GM18498 (cell line): ENCODE measurements at regions not wholly inside any gene's neighbourhood (a gene's known extent, or its start where the extent isn't known, plus 50 kb on each side); places are given as distances from the start of the nearest gene placed in this dataset.
"Not testable (repeated sequence)": the region's sequence is repeated elsewhere in the genome, so short reads cannot be mapped to it uniquely, and the experiment has no call there.

Experiments used
- ATAC-seq: cut with Tn5 transposase; IDR thresholded peaks from one replicate; pipeline ENCODE4 v1.9.1; 2021; ENCODE audit warnings: mild to moderate bottlenecking, moderate library complexity; ENCODE audit not compliant: unreplicated experiment

DNA sequence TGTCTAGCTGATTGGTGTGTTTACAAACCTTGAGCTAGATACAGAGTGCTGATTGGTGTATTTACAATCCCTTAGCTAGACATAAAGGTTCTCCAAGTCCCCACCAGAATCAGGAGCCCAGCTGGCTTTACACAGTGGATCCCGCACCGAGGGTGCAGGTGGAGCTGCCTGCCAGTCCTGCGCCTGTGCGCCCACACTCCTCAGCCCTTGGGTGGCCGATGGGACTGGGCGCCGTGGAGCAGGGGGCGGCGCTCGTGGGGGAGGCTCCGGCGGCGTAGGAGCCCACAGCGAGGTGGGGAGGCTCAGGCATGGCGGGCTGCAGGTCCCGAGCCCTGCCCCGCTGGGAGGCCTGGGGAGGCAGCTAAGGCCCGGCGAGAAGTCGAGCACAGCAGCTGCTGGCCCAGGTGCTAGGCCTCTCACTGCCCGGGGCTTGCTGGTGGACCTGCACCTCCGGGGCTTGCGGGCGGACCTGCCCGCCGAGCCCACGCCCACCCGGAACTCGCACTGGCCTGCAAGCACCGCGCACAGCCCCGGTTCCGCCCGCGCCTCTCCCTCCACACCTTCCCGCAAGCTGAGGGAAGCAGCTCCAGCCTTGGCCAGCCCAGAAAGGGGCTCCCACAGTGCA, 51.0 kb upstream of the CDYL start:
- not testable (repeated sequence) for ATAC-seq

DNA sequence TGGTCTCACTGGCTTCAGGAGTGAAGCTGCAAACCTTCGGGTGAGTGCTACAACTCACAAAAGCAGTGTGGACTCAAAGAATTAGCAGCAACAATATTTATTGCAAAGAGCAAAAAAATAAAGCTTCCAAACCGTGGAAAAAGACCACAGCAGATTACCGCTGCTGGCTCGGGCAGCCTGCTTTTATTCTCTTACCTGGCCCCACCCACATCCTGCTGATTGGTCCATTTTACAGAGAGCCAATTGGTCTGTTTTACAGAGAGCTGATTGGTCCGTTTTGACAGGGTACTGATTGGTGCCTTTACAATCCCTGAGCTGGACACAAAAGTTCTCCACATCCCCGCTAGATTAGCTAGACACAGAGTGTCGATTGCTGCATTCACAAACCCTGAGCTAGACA, 51.5 kb upstream of the CDYL start:
- ATAC-seq, result not testable (repeated sequence)

DNA sequence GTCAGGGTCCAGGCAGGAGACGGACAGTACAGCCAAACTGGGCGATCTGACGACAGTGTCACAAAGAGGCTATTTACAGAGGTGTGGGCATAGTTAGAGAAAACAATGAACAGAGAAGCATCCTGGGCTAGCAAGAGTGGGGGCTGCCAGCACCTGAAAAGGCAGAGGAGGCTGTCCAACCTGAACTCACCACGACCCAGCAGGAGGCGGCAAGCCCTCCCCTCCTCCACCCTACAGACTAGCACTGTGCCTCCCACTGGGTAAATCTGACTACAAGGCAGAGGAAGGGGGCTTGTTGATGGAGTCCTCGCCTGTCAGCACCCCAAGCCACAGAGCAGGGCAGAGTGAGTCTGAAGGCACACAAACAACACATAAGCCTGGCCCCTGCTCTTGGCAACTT, 52.8 kb upstream of the CDYL start:
- ATAC-seq, result no peak

DNA sequence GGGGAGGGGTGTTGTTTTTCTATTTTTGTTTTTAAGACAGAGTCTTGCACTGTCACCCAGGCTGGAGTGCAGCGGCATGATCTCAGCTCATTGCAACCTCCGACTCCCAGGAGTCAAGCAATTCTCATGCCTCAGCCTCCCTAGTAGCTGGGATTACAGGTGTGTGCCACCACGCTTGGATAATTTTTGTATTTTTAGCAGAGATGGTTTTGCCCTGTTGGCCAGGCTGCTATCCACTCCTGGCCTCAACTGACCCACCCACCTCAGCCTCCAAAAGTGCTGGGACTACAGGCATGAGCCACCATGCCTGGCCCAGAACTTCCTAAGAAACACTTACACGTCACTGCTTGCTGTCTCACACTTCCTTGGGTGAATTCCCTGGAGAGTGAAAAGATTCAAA, 54.8 kb upstream of the CDYL start:
- not testable (repeated sequence) for ATAC-seq

DNA sequence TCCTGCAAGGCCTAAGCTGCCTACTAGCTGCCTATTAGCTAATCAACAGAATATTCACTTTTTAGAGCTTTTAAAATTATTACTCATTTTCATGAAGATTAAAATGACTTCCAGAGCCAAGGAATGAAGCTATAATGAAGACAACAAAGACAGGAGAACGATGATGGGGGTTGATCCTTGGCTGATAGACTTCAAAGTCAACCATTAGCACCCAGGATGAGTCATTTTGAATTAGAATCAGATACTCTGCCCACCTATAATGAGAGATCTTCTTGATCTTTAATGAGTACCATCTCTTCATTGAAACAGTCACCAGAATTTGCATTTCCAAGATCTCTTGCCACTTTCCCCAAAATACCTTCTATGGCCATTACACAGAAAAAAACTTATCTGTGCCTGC, 56.7 kb upstream of the CDYL start:
- no peak for ATAC-seq

DNA sequence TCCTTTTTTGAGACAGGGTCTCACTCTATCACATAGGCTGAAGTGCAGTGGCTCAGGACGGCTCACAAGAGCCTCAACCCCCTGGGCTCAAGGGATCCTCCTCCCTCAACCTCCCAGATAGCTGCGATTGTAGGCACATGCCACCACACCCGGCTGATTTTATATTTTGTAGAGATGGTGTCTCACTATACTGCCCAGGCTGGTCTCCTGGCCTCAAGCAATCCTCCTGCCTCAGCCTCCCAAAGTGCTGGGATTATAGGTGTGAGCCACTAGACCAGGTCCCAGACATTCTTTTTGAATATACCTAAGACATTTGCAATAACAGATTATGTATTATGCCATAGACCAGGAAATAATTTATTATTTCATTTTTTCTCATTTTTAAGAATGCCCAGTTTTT, 58.3 kb upstream of the CDYL start:
- ATAC-seq, result no peak

DNA sequence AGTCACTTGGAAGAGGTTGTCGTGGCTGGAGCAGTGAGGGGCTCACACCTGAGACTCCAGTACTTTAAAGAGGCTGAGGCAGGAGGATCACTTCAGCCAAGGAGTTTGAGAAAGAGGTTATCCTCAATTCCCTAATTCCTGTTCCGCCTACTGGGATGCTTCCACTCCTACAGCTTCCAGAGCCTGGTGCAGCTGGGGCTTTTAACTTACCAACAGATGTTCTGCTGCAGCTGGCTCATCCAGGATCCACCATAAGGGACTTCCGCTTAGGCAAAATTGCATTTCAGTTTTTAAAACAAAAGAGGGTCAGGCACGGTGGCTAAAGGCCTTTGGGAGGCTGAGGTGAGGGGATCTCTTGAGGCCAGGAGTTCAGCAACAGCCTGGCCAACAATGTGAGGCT, 59.1 kb upstream of the CDYL start:
- no peak for ATAC-seq

DNA sequence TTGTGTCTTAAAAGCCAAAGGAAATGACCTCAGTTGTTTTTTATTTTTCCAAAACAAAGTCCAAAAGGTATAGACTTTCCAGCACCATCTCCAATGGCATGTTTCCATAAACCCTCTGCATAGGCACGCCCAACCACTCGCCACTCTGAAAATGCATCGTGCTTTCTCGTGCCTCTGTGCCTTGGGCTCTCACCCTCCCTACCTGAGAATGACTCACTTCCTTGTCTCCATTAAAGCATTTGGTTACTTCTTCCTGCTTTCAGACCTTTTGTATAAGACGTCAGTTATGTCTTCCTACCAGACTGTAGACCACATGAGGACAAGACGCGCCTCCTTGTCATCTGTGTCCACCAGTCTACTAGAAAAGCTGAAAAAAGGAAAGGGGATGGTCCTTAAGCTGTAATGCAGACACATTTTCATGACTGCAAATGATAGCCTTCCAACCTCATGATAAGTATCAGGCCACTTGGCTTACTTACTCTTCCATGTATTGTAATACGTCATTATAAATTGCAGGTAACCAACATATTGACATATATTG, 61.2 kb upstream of the CDYL start:
- no peak for ATAC-seq

DNA sequence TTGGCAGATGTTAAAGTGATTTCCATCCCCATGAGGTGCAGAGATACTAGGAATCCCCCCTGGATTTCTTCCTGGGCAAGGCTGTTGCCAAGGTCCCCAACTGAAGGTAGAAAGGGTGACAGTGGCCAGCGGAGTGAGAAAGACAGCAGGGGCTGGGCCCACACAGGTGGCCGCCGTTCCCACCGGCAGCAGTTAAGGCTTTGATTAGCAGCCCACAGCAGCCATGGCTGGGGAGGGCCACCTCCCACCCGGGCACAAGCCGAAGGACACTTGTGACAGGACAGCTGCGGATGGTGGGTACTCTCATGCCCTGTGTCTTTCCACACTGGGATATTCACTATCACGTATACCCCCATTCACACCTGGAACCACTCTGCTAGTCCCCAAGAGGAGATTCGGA, 63.9 kb upstream of the CDYL start:
- ATAC-seq, result no peak

DNA sequence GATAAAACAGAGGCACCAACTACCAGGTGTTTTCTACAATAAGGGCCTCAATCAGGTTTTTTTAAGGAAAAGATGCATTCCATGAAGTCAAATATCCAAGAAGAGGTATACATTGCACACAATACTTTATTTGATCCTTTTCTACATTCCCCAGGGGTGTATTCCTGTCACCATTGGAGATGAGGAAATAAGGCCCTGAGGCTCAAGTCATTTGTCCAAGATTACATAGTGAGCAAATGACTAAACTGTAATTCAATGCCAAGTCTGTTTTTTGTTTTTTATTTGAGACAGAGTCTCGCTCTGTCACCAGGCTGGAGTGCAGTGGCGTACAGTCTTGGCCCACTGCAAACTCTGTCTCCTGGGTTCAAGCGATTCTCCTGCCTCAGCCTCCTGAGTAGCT, 69.2 kb upstream of the CDYL start:
- ATAC-seq, result no peak

DNA sequence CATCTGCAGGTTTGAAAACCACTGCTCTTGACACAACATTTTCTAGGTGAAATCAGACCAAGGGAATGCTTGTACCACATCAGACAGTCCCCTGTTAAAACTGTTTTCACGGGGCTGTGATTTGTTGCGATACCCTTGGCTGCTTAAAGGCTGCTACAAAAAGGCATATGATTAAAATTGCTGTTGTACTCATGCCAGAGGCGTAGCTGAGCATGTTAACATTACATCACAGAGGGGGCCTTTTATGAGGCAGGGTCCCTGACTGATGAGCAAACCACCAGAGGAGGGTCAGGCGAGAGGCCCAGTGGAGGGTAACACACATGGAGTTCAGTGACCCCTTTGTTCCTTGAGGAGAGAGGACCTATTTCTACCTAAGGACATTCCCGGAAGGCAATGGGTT, 70.4 kb upstream of the CDYL start:
- ATAC-seq, result no peak

DNA sequence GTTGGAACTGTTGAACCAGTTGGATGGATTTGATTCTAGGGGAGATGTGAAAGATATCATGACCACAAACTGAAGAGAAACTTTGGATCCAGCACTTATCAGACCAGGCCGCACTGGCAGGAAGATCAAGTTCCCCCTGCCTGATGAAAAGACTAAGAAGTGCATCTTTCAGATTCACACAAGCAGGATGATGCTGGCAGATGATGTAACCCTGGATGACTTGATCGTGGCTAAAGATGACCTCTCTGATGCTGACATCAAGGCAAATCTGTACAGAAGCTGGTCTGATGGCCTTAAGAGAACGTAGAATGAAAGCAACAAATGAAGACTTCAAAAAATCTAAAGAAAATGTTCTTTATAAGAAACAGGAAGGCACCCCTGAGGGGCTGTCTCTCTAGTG, 72.8 kb upstream of the CDYL start:
- ATAC-seq, result no peak

DNA sequence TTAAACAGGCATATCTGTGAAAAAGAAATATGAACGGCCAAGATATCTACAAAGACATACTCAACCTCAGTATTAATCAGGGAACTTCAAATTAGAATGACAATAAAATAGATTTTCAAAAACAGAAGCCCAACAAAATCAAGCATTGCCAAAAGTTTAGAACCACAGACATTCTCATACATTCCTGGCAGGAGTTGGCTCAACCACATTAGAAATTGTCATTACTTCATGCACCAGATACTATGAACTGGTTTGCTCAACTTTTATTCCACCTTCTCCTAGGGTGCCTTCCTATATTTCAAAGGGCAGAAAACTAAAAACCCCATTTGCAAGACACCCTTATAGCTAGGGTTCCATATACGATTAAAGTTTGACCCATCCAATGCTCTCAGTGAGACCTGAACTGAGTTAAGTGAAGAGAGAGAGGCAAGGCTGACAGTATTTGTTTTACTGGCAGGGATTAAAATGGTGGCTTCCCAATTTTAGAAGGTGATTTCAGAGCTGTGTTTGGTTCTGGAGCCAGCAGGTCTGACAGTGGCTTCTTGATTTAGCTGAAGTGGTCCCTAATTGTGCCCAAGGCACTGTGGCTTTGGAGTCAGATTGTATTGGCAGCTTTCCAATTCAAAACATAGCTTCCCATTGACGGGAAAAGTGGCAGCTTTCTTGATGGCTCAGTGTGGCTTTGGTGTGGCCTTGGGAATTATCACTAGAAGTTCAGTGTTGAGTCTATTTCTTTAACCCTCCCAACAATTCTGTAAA, 77.1 kb upstream of the CDYL start:
- ATAC-seq, result no peak

DNA sequence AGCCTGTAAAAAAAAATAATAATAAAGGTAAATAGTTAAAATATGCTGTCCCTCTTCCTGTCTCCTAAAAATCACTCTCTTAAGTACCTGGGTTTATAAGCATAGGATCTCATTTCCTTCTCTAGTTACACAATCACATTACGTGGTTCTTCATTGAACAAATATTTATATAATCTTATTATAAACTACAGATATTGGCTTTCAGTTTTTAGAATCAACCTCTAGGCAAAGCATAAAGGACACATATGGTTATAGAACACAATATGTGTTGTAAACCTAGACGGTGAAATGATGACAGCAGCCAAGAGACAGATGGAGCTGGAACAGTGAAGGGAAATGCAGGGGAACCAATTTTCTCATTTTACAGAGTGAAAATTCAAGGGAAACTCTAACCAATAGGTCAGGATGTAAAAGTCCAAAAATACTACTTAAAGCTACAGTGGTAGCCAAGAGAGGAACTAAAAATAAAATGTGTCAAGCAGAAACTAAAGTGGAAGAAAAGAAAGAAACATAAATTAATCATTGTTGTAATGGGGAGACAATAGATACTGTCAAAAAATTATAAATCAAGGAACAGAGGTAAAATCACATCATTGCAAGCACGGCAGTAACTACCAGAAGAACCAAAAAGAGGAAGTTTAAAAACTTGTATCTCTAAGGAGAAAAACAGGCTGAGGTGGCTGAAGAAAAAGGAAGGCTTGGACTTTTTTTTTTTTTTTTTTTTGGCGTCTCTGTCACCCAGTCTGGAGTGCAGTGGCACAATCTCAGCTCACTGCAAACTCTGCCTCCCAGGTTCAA, 82.8 kb upstream of the CDYL start:
- ATAC-seq, result no peak

DNA sequence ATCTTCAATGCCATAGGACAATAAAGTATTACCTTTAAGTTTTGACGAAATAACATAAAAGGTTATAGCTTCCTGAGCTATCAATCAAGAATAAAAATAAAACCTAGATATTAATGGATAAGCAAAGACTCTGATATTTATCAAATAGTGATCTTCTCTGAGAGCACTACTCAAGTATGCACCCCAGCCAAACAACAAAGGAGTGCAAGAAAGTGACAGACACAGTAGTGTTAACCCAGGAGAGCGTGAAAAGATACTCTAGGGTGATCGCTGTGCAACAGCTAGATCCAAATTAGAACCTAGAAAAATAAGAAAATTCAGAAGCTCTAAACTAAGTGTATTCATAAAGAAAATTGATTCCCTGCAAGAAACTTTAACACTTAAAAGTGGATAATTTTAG, 83.5 kb upstream of the CDYL start:
- no peak for ATAC-seq

DNA sequence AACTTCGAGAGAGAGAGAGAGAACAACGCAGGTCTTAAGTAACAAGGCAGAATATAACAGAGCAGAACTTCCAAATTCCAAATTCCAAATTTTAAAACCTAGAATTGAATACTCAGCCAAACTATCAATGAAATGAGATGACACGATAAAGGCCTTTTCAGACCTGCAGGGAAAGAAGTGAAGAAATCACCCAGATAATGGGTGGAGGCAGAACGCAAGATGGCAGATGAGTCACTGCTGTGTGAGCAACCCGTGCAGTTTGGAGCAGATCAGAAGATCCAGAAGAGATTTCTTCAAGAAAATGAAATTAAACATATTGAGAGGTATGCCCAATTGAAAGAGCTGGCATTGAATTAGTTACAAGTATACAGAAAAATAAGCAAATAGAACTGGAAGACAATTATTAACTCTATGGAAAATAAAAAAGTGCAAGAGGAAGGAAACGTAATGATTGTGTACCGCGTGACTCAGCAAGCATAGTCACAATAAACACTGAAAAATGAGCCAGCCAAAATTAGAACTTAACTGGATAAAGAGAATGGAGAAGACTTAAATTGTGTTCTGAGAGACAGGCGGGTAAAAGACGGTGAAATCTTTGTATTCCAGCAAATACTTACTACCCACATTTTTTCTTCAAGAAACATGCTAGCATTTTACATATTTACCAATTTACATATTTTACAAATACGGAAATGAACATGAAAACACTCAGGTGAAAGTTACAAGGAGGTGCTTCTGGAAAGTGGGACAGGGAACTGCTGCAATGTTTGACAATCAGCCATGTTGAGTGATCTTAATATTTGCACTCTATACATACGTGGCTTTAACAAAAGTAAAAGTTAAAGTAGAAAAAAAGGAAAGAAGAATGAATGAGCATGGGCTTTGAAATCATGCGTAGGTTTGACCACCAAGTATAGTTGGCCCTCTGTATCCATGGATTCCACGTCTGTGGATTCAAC, 87.9 kb upstream of the CDYL start:
- ATAC-seq, result no peak

DNA sequence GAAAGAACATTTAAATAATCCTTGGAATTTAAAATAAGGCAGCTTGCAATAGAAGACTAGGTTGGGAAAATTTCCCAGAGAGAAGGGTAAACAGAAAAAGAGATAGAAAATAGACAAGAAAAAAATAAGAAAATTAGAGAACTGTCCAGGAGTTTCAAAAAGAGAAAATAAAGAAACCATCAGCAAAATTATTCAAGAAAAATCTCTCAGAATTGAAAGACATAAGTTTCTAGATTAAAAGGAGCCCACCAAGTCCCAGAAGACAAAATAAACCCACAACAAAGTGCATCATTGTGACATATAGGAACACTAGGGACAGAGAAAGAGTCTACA, 88.6 kb upstream of the CDYL start:
- no peak for ATAC-seq

DNA sequence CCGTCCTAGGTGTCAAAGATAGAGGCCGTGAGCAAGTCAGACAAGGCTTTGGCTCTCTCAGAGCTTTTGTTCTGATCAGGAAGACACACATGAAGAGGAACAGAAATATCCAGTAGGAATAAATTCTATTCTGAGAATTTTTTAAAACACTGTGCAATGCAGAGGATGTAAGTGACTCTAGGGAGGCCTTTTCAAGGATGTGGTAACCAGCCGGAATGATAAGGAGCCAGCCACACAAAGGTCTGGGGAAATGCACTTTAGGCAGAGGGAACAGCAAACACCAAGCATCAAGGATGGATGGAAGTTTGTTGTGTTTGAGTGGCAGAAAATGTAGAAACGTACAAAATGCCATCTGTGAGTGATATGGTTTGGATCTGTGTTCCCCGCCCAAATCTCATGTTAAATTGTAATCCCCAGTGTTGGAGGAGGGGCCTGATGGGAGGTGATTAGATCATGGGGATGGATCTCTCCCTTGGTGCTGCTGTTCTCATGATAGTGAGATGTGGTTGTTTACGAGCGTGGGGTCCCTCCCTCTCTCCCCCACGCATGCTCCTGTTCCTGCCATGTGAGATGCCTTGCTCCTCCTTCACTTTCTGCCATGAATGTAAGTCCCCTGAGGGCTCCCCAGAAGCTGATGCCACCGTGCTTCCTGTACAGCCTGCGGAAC, 93.6 kb upstream of the CDYL start:
- no peak for ATAC-seq

DNA sequence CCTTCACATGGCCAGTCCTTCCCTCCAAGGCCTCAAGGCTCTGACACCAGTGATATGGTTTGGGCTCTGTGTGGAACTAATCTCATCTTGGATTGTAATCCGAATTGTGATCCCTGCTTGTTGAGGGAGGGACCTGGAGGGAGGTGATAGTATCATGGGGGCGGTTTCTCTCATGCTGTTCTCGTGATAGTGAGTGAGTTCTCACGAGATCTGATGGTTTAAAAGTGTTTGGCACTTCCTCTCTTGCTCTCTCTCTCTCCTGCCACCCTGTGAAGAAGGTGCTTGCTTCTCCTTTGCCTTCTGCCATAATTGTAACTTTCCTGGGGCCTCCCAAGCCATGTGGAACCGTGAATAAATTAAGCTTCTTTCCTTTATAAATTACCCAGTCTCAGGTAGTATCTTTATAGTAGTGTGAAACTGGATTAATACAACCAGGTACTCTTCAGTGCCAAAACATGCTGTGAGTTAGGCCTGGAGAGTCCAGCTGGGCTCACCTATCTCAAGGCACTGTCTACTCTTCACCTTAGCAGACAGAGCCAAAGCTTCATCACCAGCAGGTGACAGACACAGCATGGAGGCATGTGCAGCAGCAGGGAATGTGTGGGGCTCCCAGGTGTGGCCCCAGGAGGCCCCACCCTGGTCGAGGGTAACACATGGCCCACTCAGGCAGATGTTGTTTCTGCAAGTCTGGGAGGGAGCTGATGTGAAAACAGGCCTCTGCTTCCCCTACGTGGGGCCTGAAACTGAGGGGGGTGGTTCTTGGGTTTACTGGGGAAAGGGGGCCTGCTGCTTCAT, 97.5 kb upstream of the CDYL start:
- ATAC-seq, result no peak

DNA sequence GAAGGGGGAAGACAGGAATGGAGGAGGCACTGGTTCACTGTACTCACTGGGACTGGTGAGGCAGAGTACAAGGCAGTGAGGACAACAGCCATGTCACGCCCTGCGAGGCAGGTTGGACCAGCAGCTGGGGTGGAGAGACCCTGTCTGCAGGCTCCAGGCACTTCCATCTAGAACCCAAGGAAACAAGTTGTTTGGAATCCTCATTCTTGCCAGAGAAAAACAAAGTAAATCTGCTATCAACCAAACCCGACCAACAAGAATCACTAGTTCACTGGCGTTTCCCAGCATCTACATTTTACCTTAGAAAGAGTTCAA, 98.5 kb upstream of the CDYL start:
- ATAC-seq, result no peak
